ENCODE measurements at regions not wholly inside any gene's neighbourhood (a gene's known extent, or its start where the extent isn't known, plus 50 kb on each side); places are given as distances from the start of the nearest gene placed in this dataset.

GRCh38 chr5:4909086-4909485, 231.0 kb upstream of the ADAMTS16 start:
- WGBS (ENCODE audit: insufficient coverage, low lambda C conversion rate), result no CpG with 5 or more reads among the region's 5 CpGs
- Histone ChIP-seq H3K27me3 (ENCODE audit: control insufficient read depth, insufficient read depth, low read length) (no peaks in the 10 kb centered on the region), H3K36me3 (ENCODE audit: control insufficient read depth, insufficient read depth, low read length) (no peaks in the 10 kb centered on the region), H3K4me3 (ENCODE audit: low read length) (no peak overlapping the region), H3K27ac (ENCODE audit: low read length) (no peak overlapping the region), H3K4me1 (ENCODE audit: control insufficient read depth, insufficient read depth, low read length) (no peaks in the 10 kb centered on the region), H3K9me3 (ENCODE audit: control insufficient read depth, low read depth, low read length) (no peaks in the 10 kb centered on the region)
- no peak for DNase-seq

GRCh38 chr5:4911646-4912403, 228.3 kb upstream of the ADAMTS16 start:
- no CpG with 5 or more reads among the region's 6 CpGs for WGBS (ENCODE audit: insufficient coverage, low lambda C conversion rate)
- Histone ChIP-seq H3K4me3 (ENCODE audit: low read length) (no peak overlapping the region), H3K27ac (ENCODE audit: low read length) (no peak overlapping the region), H3K27me3 (ENCODE audit: control insufficient read depth, insufficient read depth, low read length) (no peaks in the 10 kb centered on the region), H3K36me3 (ENCODE audit: control insufficient read depth, insufficient read depth, low read length) (no peaks in the 10 kb centered on the region), H3K9me3 (ENCODE audit: control insufficient read depth, low read depth, low read length) (no peaks in the 10 kb centered on the region), H3K4me1 (ENCODE audit: control insufficient read depth, insufficient read depth, low read length) (no peaks in the 10 kb centered on the region)
- DNase-seq, result no peak

- H3K9me3 ChIP-seq (ENCODE audit: control insufficient read depth, low read depth, low read length), result no peaks in the 10 kb centered on the region
- no peaks in the 10 kb centered on the region for H3K36me3 ChIP-seq (ENCODE audit: control insufficient read depth, insufficient read depth, low read length)
- H3K4me3 ChIP-seq (ENCODE audit: low read length), result no peak overlapping the region
- no peaks in the 10 kb centered on the region for H3K4me1 ChIP-seq (ENCODE audit: control insufficient read depth, insufficient read depth, low read length)
- H3K27me3 ChIP-seq (ENCODE audit: control insufficient read depth, insufficient read depth, low read length), result no peaks in the 10 kb centered on the region
- DNase-seq, result no peak
- no CpG with 5 or more reads among the region's 5 CpGs for WGBS (ENCODE audit: insufficient coverage, low lambda C conversion rate)
- H3K27ac ChIP-seq (ENCODE audit: low read length), result no peak overlapping the region
Observed at GRCh38 chr5:4921929-4922328, 218.2 kb upstream of the ADAMTS16 start.

GRCh38 chr5:4924577-4924976, 215.6 kb upstream of the ADAMTS16 start:
- no peak for DNase-seq
- Histone ChIP-seq H3K4me1 (ENCODE audit: control insufficient read depth, insufficient read depth, low read length) (no peaks in the 10 kb centered on the region), H3K4me3 (ENCODE audit: low read length) (no peak overlapping the region), H3K36me3 (ENCODE audit: control insufficient read depth, insufficient read depth, low read length) (no peaks in the 10 kb centered on the region), H3K9me3 (ENCODE audit: control insufficient read depth, low read depth, low read length) (no peaks in the 10 kb centered on the region), H3K27me3 (ENCODE audit: control insufficient read depth, insufficient read depth, low read length) (no peaks in the 10 kb centered on the region), H3K27ac (ENCODE audit: low read length) (no peak overlapping the region)
- no CpG with 5 or more reads among the region's 4 CpGs for whole genome bisulfite sequencing (ENCODE audit: insufficient coverage, low lambda C conversion rate)

GRCh38 chr5:4927097-4927496, 213.0 kb upstream of the ADAMTS16 start:
- Histone ChIP-seq H3K9me3 (ENCODE audit: control insufficient read depth, low read depth, low read length) (no peaks in the 10 kb centered on the region), H3K4me1 (ENCODE audit: control insufficient read depth, insufficient read depth, low read length) (no peaks in the 10 kb centered on the region), H3K27ac (ENCODE audit: low read length) (no peak overlapping the region), H3K4me3 (ENCODE audit: low read length) (no peak overlapping the region), H3K27me3 (ENCODE audit: control insufficient read depth, insufficient read depth, low read length) (no peaks in the 10 kb centered on the region), H3K36me3 (ENCODE audit: control insufficient read depth, insufficient read depth, low read length) (no peaks in the 10 kb centered on the region)
- DNase-seq, result no peak
- WGBS (ENCODE audit: insufficient coverage, low lambda C conversion rate), result no CpG with 5 or more reads among the region's 2 CpGs

GRCh38 chr5:4928409-4928808, 211.7 kb upstream of the ADAMTS16 start:
- Histone ChIP-seq H3K4me3 (ENCODE audit: low read length) (no peak overlapping the region), H3K9me3 (ENCODE audit: control insufficient read depth, low read depth, low read length) (no peaks in the 10 kb centered on the region), H3K27ac (ENCODE audit: low read length) (no peak overlapping the region), H3K4me1 (ENCODE audit: control insufficient read depth, insufficient read depth, low read length) (no peaks in the 10 kb centered on the region), H3K27me3 (ENCODE audit: control insufficient read depth, insufficient read depth, low read length) (no peaks in the 10 kb centered on the region), H3K36me3 (ENCODE audit: control insufficient read depth, insufficient read depth, low read length) (no peaks in the 10 kb centered on the region)
- no peak for DNase-seq
- no CpG with 5 or more reads among the region's 5 CpGs for WGBS (ENCODE audit: insufficient coverage, low lambda C conversion rate)

- H3K4me3 ChIP-seq (ENCODE audit: low read length), result no peak overlapping the region
- no peaks in the 10 kb centered on the region for H3K27me3 ChIP-seq (ENCODE audit: control insufficient read depth, insufficient read depth, low read length)
- no peak overlapping the region for H3K27ac ChIP-seq (ENCODE audit: low read length)
- 72% methylated on average over 2 of the region's 11 CpGs for WGBS (ENCODE audit: insufficient coverage, low lambda C conversion rate)
- H3K9me3 ChIP-seq (ENCODE audit: control insufficient read depth, low read depth, low read length), result no peaks in the 10 kb centered on the region
- no peak for DNase-seq
- H3K36me3 ChIP-seq (ENCODE audit: control insufficient read depth, insufficient read depth, low read length), result no peaks in the 10 kb centered on the region
- H3K4me1 ChIP-seq (ENCODE audit: control insufficient read depth, insufficient read depth, low read length), result no peaks in the 10 kb centered on the region
Observed at GRCh38 chr5:4929092-4929655, 211.0 kb upstream of the ADAMTS16 start.

- H3K36me3 ChIP-seq (ENCODE audit: control insufficient read depth, insufficient read depth, low read length), result no peaks in the 10 kb centered on the region
- no peaks in the 10 kb centered on the region for H3K9me3 ChIP-seq (ENCODE audit: control insufficient read depth, low read depth, low read length)
- H3K4me3 ChIP-seq (ENCODE audit: low read length), result no peak overlapping the region
- DNase-seq, result no peak
- no peaks in the 10 kb centered on the region for H3K4me1 ChIP-seq (ENCODE audit: control insufficient read depth, insufficient read depth, low read length)
- WGBS (ENCODE audit: insufficient coverage, low lambda C conversion rate), result 80% methylated on average over 5 of the region's 15 CpGs
- no peaks in the 10 kb centered on the region for H3K27me3 ChIP-seq (ENCODE audit: control insufficient read depth, insufficient read depth, low read length)
- no peak overlapping the region for H3K27ac ChIP-seq (ENCODE audit: low read length)
Observed at GRCh38 chr5:4939042-4939781, 200.9 kb upstream of the ADAMTS16 start.

- H3K27me3 ChIP-seq (ENCODE audit: control insufficient read depth, insufficient read depth, low read length), result no peaks in the 10 kb centered on the region
Observed at GRCh38 chr5:4941161-4941560, 199.0 kb upstream of the ADAMTS16 start.

GRCh38 chr5:4941957-4942830, 197.9 kb upstream of the ADAMTS16 start:
- no peak for DNase-seq
- Histone ChIP-seq H3K27ac (ENCODE audit: low read length) (no peak overlapping the region), H3K27me3 (ENCODE audit: control insufficient read depth, insufficient read depth, low read length) (no peaks in the 10 kb centered on the region), H3K4me1 (ENCODE audit: control insufficient read depth, insufficient read depth, low read length) (no peaks in the 10 kb centered on the region), H3K4me3 (ENCODE audit: low read length) (no peak overlapping the region), H3K36me3 (ENCODE audit: control insufficient read depth, insufficient read depth, low read length) (no peaks in the 10 kb centered on the region), H3K9me3 (ENCODE audit: control insufficient read depth, low read depth, low read length) (no peaks in the 10 kb centered on the region)
- WGBS (ENCODE audit: insufficient coverage, low lambda C conversion rate), result 15% methylated on average over 5 of the region's 33 CpGs

More at GRCh38 chr5:4941161-4941560, 199.0 kb upstream of the ADAMTS16 start:
- no peak for DNase-seq
- Histone ChIP-seq H3K36me3 (ENCODE audit: control insufficient read depth, insufficient read depth, low read length) (no peaks in the 10 kb centered on the region), H3K9me3 (ENCODE audit: control insufficient read depth, low read depth, low read length) (no peaks in the 10 kb centered on the region), H3K27ac (ENCODE audit: low read length) (no peak overlapping the region), H3K4me1 (ENCODE audit: control insufficient read depth, insufficient read depth, low read length) (no peaks in the 10 kb centered on the region), H3K4me3 (ENCODE audit: low read length) (no peak overlapping the region)
- 80% methylated on average over 1 of the region's 12 CpGs for WGBS (ENCODE audit: insufficient coverage, low lambda C conversion rate)
